OCI-LY7 (cell line): ENCODE measurements at regions not wholly inside any gene's neighbourhood (a gene's known extent, or its start where the extent isn't known, plus 50 kb on each side); places are given as distances from the start of the nearest gene placed in this dataset.

Experiments
- CTCF ChIP-seq: fragments of 200-600 bp; sonication (generic); conservative IDR thresholded peaks from 2 replicates; pipeline ENCODE4 v1.5.1; 2014; ENCODE audit warnings: mild to moderate bottlenecking, antibody characterized with exemption, low read length, moderate library complexity, mixed read lengths
- EZH2phosphoT487 ChIP-seq: fragments of 200-600 bp; sonication (generic); IDR thresholded peaks from 2 replicates; pipeline ENCODE4 v1.6.1; 2018; ENCODE audit warnings: low read depth, borderline replicate concordance, mild to moderate bottlenecking, mixed run types, antibody characterized with exemption, low read length, moderate library complexity, mixed read lengths

GRCh38 chr6:145306489-145306888 lies 428.8 kb downstream of the EPM2A start:
- no peak for TF ChIP-seq CTCF
- TF ChIP-seq EZH2phosphoT487 = no peak
